ENCODE measurements at regions not wholly inside any gene's neighbourhood (a gene's known extent, or its start where the extent isn't known, plus 50 kb on each side); places are given as distances from the start of the nearest gene placed in this dataset.

- TF ChIP-seq CTCF (IDR thresholded peaks at IDR 0.05; ENCODE audit: poor library complexity) (no peak), EZH2 (IDR thresholded peaks at IDR 0.05; ENCODE audit: borderline replicate concordance) (no peak)
Measured at GRCh38 chr6:1229808-1230207, 82.1 kb upstream of the FOXQ1 start.

All from hepatocyte (in vitro differentiated cells).